Suprapubic skin (tissue), 4 donors: ENCODE measurements at regions not wholly inside any gene's neighbourhood (a gene's known extent, or its start where the extent isn't known, plus 50 kb on each side); places are given as distances from the start of the nearest gene placed in this dataset.

Experiments
- DNase-seq, 2 donors: peaks; one replicate each; pipeline ENCODE4 v3.0.0-alpha.2; 2019; ENCODE audit warnings: low spot score in 2 of 2
- H3K27ac ChIP-seq: fragments of 200-600 bp; sonication (generic); one replicate; pipeline ENCODE4 v1.5.1; 2019
- H3K27me3 ChIP-seq: fragments of 200-600 bp; sonication (generic); one replicate; pipeline ENCODE4 v1.5.1; 2019
- H3K36me3 ChIP-seq: fragments of 200-600 bp; sonication (generic); one replicate; pipeline ENCODE4 v1.5.1; 2019
- H3K4me1 ChIP-seq: fragments of 200-600 bp; sonication (generic); one replicate; pipeline ENCODE4 v1.5.1; 2019
- H3K4me3 ChIP-seq: fragments of 200-600 bp; sonication (generic); one replicate; pipeline ENCODE4 v1.5.1; 2019; ENCODE audit warnings: mild to moderate bottlenecking
- H3K9me3 ChIP-seq: fragments of 200-600 bp; sonication (generic); one replicate; pipeline ENCODE4 v1.5.1; 2019
- EP300 ChIP-seq: sonication (generic); formaldehyde crosslinking; IDR thresholded peaks from one replicate; pipeline ENCODE4 v1.6.1; 2017; ENCODE audit warnings: antibody characterized with exemption
- POLR2A ChIP-seq, 2 donors: fragments of 450-650 bp; IDR thresholded peaks; one replicate each; pipeline ENCODE4 v1.6.1; 2017; ENCODE audit warnings: antibody characterized with exemption in 2 of 2, mild to moderate bottlenecking in 2 of 2, moderate library complexity in 2 of 2
- POLR2AphosphoS5 ChIP-seq, 3 donors: sonication (generic); formaldehyde crosslinking; IDR thresholded peaks; one replicate each; pipeline ENCODE4 v1.6.1; 2017; ENCODE audit warnings: antibody characterized with exemption in 3 of 3
- WGBS: methylation state at CpG from one replicate; pipeline ENCODE4 v1.1.5; 2018; 5-methylcytosine and 5-hydroxymethylcytosine counted together
- TF ChIP-seq, protein P1 (sequence below), 2 donors: fragments of 200-600 bp in 1 of 2; fragments of 450-650 bp in 1 of 2; sonication (generic) in 1 of 2; IDR thresholded peaks; one replicate each; pipeline ENCODE4 v1.5.1; 2016 to 2019; ENCODE audit warnings: antibody characterized with exemption in 2 of 2, mild to moderate bottlenecking in 1 of 2, moderate library complexity in 1 of 2

DNA sequence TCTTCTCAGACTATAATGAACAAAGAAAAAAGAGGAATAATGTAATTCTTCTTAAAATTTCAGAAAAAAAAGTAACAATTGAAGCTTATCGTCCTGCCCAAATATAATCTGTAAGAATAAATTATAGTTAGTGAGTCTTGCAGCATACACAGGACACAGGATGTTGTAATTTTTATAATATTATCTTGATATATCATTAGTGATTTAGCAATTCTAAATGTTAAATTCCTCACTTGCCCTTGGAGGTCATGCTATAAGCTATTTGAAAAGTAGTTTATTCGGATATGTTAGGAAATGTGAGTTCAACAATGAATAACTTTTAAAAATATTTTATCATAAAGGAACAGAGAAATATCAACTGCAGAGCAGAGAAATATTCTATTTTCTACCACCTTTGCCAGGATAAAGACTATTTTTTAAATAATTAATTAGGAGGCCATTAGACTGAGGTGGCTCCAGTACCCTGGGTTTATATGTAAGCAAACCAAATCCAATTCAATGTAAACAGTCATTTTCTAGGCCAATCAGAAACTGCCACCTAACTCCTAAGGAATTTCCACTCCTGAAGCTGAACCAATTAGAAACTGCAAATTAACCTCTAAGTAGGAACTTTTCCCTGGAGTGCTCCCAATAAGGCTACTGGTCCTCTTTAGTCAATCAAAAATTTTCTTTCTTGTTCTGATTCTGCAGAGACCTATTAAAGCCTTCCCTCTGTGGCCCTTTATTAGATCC is 1109.3 kb downstream of the ROBO2 start:
- H3K4me3 ChIP-seq: no peak overlapping the region
- H3K9me3 ChIP-seq: no peaks in the 10 kb centered on the region
- TF ChIP-seq EP300 (no peak), POLR2AphosphoS5 (IDR thresholded peaks at IDR 0.05) (no peak), POLR2A (IDR thresholded peaks at IDR 0.05) (no peak)
- TF ChIP-seq, protein P1, sequence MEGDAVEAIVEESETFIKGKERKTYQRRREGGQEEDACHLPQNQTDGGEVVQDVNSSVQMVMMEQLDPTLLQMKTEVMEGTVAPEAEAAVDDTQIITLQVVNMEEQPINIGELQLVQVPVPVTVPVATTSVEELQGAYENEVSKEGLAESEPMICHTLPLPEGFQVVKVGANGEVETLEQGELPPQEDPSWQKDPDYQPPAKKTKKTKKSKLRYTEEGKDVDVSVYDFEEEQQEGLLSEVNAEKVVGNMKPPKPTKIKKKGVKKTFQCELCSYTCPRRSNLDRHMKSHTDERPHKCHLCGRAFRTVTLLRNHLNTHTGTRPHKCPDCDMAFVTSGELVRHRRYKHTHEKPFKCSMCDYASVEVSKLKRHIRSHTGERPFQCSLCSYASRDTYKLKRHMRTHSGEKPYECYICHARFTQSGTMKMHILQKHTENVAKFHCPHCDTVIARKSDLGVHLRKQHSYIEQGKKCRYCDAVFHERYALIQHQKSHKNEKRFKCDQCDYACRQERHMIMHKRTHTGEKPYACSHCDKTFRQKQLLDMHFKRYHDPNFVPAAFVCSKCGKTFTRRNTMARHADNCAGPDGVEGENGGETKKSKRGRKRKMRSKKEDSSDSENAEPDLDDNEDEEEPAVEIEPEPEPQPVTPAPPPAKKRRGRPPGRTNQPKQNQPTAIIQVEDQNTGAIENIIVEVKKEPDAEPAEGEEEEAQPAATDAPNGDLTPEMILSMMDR (IDR thresholded peaks at IDR 0.05): no peak
- no peaks in the 10 kb centered on the region for H3K4me1 ChIP-seq
- WGBS: 92% methylated on average over 2 of the region's 2 CpGs
- H3K27ac ChIP-seq: no peak overlapping the region
- no peaks in the 10 kb centered on the region for H3K27me3 ChIP-seq
- DNase-seq: no peak
- H3K36me3 ChIP-seq: no peaks in the 10 kb centered on the region

DNA sequence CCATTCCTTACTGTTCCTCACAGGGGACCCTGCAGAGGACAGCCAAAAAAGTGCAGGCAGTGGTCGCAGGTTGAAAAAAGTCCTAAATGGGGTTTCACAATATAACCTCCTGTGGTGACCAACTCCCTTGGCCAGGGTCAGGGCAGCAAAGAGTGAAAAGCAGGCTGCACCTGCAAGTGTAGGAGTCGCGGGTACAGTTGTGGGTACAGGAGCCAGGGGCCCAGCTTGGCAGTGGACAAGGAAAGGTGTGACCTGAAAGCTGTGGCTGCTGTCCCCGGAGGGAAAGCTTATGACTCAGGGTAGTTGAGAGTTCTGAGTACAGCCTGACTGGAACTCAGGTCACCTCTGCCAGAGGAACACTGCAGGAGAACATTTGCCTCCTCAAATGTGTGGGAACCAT is 1114.1 kb downstream of the ROBO2 start:
- 86% methylated on average over 4 of the region's 4 CpGs for WGBS
- no peaks in the 10 kb centered on the region for H3K36me3 ChIP-seq
- no peak for DNase-seq
- H3K9me3 ChIP-seq: no peaks in the 10 kb centered on the region
- H3K27me3 ChIP-seq: no peaks in the 10 kb centered on the region
- no peak overlapping the region for H3K4me3 ChIP-seq
- no peaks in the 10 kb centered on the region for H3K4me1 ChIP-seq
- no peak overlapping the region for H3K27ac ChIP-seq
- TF ChIP-seq, protein P1 (IDR thresholded peaks at IDR 0.05): no peak
- no peak for TF ChIP-seq POLR2AphosphoS5 (IDR thresholded peaks at IDR 0.05)
- TF ChIP-seq EP300: no peak
- no peak for TF ChIP-seq POLR2A (IDR thresholded peaks at IDR 0.05)

GRCh38 chr3:78154521-78155186 is 1114.8 kb downstream of the ROBO2 start:
- no peak overlapping the region for H3K27ac ChIP-seq
- H3K27me3 ChIP-seq: no peaks in the 10 kb centered on the region
- TF ChIP-seq POLR2AphosphoS5 (IDR thresholded peaks at IDR 0.05) (no peak), POLR2A (IDR thresholded peaks at IDR 0.05) (no peak), EP300 (no peak)
- TF ChIP-seq, protein P1 (IDR thresholded peaks at IDR 0.05): no peak
- no peaks in the 10 kb centered on the region for H3K9me3 ChIP-seq
- no peaks in the 10 kb centered on the region for H3K36me3 ChIP-seq
- no peaks in the 10 kb centered on the region for H3K4me1 ChIP-seq
- no peak overlapping the region for H3K4me3 ChIP-seq
- no peak for DNase-seq
- WGBS: 72% methylated on average over 3 of the region's 3 CpGs

- WGBS: 90% methylated on average over 4 of the region's 4 CpGs
- no peak overlapping the region for H3K4me3 ChIP-seq
- no peak overlapping the region for H3K27ac ChIP-seq
- H3K4me1 ChIP-seq: no peaks in the 10 kb centered on the region
- no peaks in the 10 kb centered on the region for H3K9me3 ChIP-seq
- TF ChIP-seq POLR2A (IDR thresholded peaks at IDR 0.05) (no peak), EP300 (no peak), POLR2AphosphoS5 (IDR thresholded peaks at IDR 0.05) (no peak)
- TF ChIP-seq, protein P1 (IDR thresholded peaks at IDR 0.05): no peak
- DNase-seq: no peak
- H3K36me3 ChIP-seq: no peaks in the 10 kb centered on the region
- H3K27me3 ChIP-seq: no peaks in the 10 kb centered on the region
Observed at GRCh38 chr3:78161736-78162135, 1121.8 kb downstream of the ROBO2 start.

DNA sequence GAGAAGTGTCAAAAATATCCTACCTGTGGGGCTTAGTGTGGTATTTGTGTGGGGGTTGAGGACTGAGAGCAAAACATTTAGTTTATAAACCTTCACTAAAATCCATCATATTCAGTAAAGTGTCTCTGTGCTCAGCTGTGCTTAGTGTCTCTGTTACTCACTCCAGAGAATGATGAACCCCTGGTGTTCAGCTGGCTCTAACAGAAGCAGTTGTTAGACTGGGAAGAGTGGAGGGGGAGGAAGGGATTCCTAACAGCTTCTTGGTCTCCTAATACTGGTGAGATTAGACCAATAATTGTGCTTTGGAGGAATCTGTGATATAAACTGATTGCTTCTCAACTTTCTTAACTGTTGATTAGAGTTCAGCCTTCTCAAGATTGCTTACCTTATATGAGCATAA is 1123.5 kb downstream of the ROBO2 start:
- Histone ChIP-seq H3K36me3 (no peaks in the 10 kb centered on the region), H3K4me1 (no peaks in the 10 kb centered on the region), H3K9me3 (no peaks in the 10 kb centered on the region), H3K4me3 (no peak overlapping the region), H3K27me3 (no peaks in the 10 kb centered on the region), H3K27ac (no peak overlapping the region)
- TF ChIP-seq, protein P1 (IDR thresholded peaks at IDR 0.05): no peak
- TF ChIP-seq POLR2A (IDR thresholded peaks at IDR 0.05) (no peak), EP300 (no peak), POLR2AphosphoS5 (IDR thresholded peaks at IDR 0.05) (no peak)
- no peak for DNase-seq
